HEK293 (cell line): ENCODE measurements at regions not wholly inside any gene's neighbourhood (a gene's known extent, or its start where the extent isn't known, plus 50 kb on each side); places are given as distances from the start of the nearest gene placed in this dataset.

Experiments used
- FEZF1 ChIP-seq: fragments of 450-650 bp; formaldehyde crosslinking; IDR thresholded peaks from 2 replicates; pipeline ENCODE4 v1.5.1; 2016; ENCODE audit warnings: missing biosample characterization, missing genetic modification characterization
- HOXC10 ChIP-seq: sonication (generic); formaldehyde crosslinking; IDR thresholded peaks from 2 replicates; pipeline ENCODE4 v1.8.1; 2023; ENCODE audit warnings: mild to moderate bottlenecking, missing genetic modification reagents
- REST ChIP-seq: fragments of 450-650 bp; formaldehyde crosslinking; IDR thresholded peaks from 2 replicates; pipeline ENCODE4 v1.5.1; 2016; ENCODE audit warnings: missing biosample characterization, missing genetic modification characterization
- TCF7L2 ChIP-seq: IDR thresholded peaks from 2 replicates; pipeline ENCODE4 v1.6.1; 2011; ENCODE audit warnings: low read depth, mild to moderate bottlenecking, inconsistent platforms, low read length, moderate library complexity, borderline replicate concordance
- ZBTB1 ChIP-seq: fragments of 450-650 bp; formaldehyde crosslinking; IDR thresholded peaks from 2 replicates; pipeline ENCODE4 v1.5.1; 2016; ENCODE audit warnings: missing biosample characterization, missing genetic modification characterization
- ZBTB17 ChIP-seq: fragments of 450-650 bp; formaldehyde crosslinking; IDR thresholded peaks from 2 replicates; pipeline ENCODE4 v1.5.1; 2016; ENCODE audit warnings: missing biosample characterization, missing genetic modification characterization
- ZBTB26 ChIP-seq: fragments of 450-650 bp; formaldehyde crosslinking; optimal IDR thresholded peaks from 2 replicates; pipeline ENCODE3; 2016; ENCODE audit warnings: missing biosample characterization, mild to moderate bottlenecking, missing genetic modification characterization
- ZFP69B ChIP-seq: fragments of 450-650 bp; formaldehyde crosslinking; IDR thresholded peaks from 2 replicates; pipeline ENCODE4 v1.5.1; 2016; ENCODE audit warnings: missing biosample characterization, missing genetic modification characterization
- ZNF121 ChIP-seq: fragments of 450-650 bp; formaldehyde crosslinking; IDR thresholded peaks from 2 replicates; pipeline ENCODE4 v1.5.1; 2016; ENCODE audit warnings: missing biosample characterization, missing genetic modification characterization
- ZNF169 ChIP-seq: fragments of 450-650 bp; formaldehyde crosslinking; IDR thresholded peaks from 2 replicates; pipeline ENCODE4 v1.5.1; 2016; ENCODE audit warnings: missing biosample characterization, missing genetic modification characterization
- ZNF19 ChIP-seq: fragments of 450-650 bp; formaldehyde crosslinking; IDR thresholded peaks from 2 replicates; pipeline ENCODE4; 2016; ENCODE audit warnings: missing biosample characterization, missing genetic modification characterization, low read depth
- ZNF2 ChIP-seq: fragments of 450-650 bp; formaldehyde crosslinking; IDR thresholded peaks from 2 replicates; pipeline ENCODE4 v1.5.1; 2016; ENCODE audit warnings: missing biosample characterization, missing genetic modification characterization
- ZNF24 ChIP-seq: fragments of 450-650 bp; formaldehyde crosslinking; IDR thresholded peaks from 2 replicates; pipeline ENCODE4 v1.5.1; 2016; ENCODE audit warnings: missing biosample characterization, missing genetic modification characterization
- ZNF398 ChIP-seq: fragments of 450-650 bp; formaldehyde crosslinking; IDR thresholded peaks from 2 replicates; pipeline ENCODE4 v1.5.1; 2017; ENCODE audit warnings: missing biosample characterization, missing genetic modification characterization
- ZNF501 ChIP-seq: fragments of 450-650 bp; formaldehyde crosslinking; IDR thresholded peaks from 2 replicates; pipeline ENCODE4 v1.5.1; 2016; ENCODE audit warnings: missing biosample characterization, missing genetic modification characterization
- ZNF518A ChIP-seq: fragments of 450-650 bp; formaldehyde crosslinking; conservative IDR thresholded peaks from 2 replicates; pipeline ENCODE4 v1.5.1; 2016; ENCODE audit warnings: low read depth, missing biosample characterization, missing genetic modification characterization
- ZNF558 ChIP-seq: fragments of 450-650 bp; formaldehyde crosslinking; IDR thresholded peaks from 2 replicates; pipeline ENCODE4 v1.5.1; 2016; ENCODE audit warnings: missing biosample characterization, missing genetic modification characterization
- ZNF580 ChIP-seq: fragments of 450-650 bp; formaldehyde crosslinking; IDR thresholded peaks from 2 replicates; pipeline ENCODE4 v1.5.1; 2016; ENCODE audit warnings: missing biosample characterization, missing genetic modification characterization

GRCh38 chr6:4322846-4323309, 187.5 kb upstream of the ECI2 start (continued):
- TF ChIP-seq ZNF518A (tag by site-specific recombination) (peak; percentile 34; the same call in 1 of the 2 replicates), ZBTB26 (no peak), ZNF398 (0 out of 2 replicates have a peak, but pooled peaks have one; percentile 11), ZFP69B (tag by site-specific recombination) (peak; percentile 53), FEZF1 (tag by site-specific recombination) (peak; percentile 78), ZBTB17 (peak; percentile 87), REST (tag by site-specific recombination) (0 out of 2 replicates have a peak, but pooled peaks have one; percentile 7), ZNF19 (tag by site-specific recombination) (no peak), ZNF169 (tag by site-specific recombination) (no peak), ZNF580 (tag by site-specific recombination) (peak; percentile 63; the same call in 1 of the 2 replicates), HOXC10 (CRISPR knock-in tag) (no peak), ZNF121 (tag by site-specific recombination) (peak; percentile 97), ZNF2 (tag by site-specific recombination) (0 out of 2 replicates have a peak, but pooled peaks have one; percentile 61), ZBTB1 (tag by site-specific recombination) (no peak), TCF7L2 (no peak), ZNF558 (tag by site-specific recombination) (no peak), ZNF24 (tag by site-specific recombination) (peak; percentile 77; the same call in 1 of the 2 replicates), ZNF501 (tag by site-specific recombination) (no peak)
- TF ChIP-seq, all 188 proteins: peak for 44
